ENCODE measurements at regions not wholly inside any gene's neighbourhood (a gene's known extent, or its start where the extent isn't known, plus 50 kb on each side); places are given as distances from the start of the nearest gene placed in this dataset.
"Not testable (repeated sequence)": the region's sequence is repeated elsewhere in the genome, so short reads cannot be mapped to it uniquely, and the experiment has no call there.

- peaks cover 6% of the 10 kb centered on the region for H3K36me3 Mint-ChIP-seq (ENCODE audit: low read depth)
- H3K27me3 Mint-ChIP-seq (ENCODE audit: insufficient read depth) = no peaks in the 10 kb centered on the region
- no peak overlapping the region for H3K9ac ChIP-seq (ENCODE audit: extremely low read depth, low read length, poor library complexity, severe bottlenecking)
- H3K4me1 ChIP-seq (ENCODE audit: control insufficient read depth, insufficient read depth, low read length) = no peaks in the 10 kb centered on the region
- H3K4me3 ChIP-seq (ENCODE audit: low read length) = no peak overlapping the region
- peaks cover 29% of the 10 kb centered on the region for H3K9me3 ChIP-seq (ENCODE audit: control insufficient read depth, low read length)
- no peaks in the 10 kb centered on the region for H3K27me3 ChIP-seq (ENCODE audit: control insufficient read depth, insufficient read depth, low read length, poor library complexity, severe bottlenecking)
- no CpG with 5 or more reads among the region's 1 CpG for WGBS, 2 experiments (ENCODE audit: insufficient coverage in 1 of 2, insufficient read length in 1 of 2)
- H3K4me1 Mint-ChIP-seq = no peaks in the 10 kb centered on the region
- H3K9me3 Mint-ChIP-seq = peaks cover 25% of the 10 kb centered on the region
- no peaks in the 10 kb centered on the region for H3K36me3 ChIP-seq (ENCODE audit: control insufficient read depth, insufficient read depth, low read length)
- no peak overlapping the region for H3K4me3 Mint-ChIP-seq
- no peak for TF ChIP-seq CTCF (conservative IDR thresholded peaks at IDR 0.05)
- no peak overlapping the region for H3K27ac ChIP-seq (ENCODE audit: low read depth, low read length)
- DNase-seq = no peak
- H3K27ac Mint-ChIP-seq = no peak overlapping the region
Observed at GRCh38 chr5:12870872-12871539, 966.8 kb upstream of the CTNND2 start.

GRCh38 chr5:12865529-12865928 lies 961.3 kb upstream of the CTNND2 start:
- no peaks in the 10 kb centered on the region for H3K36me3 Mint-ChIP-seq (ENCODE audit: low read depth)
- no peaks in the 10 kb centered on the region for H3K9me3 Mint-ChIP-seq
- TF ChIP-seq CTCF (conservative IDR thresholded peaks at IDR 0.05) = no peak
- no peak overlapping the region for H3K4me3 ChIP-seq (ENCODE audit: low read length)
- H3K27me3 ChIP-seq (ENCODE audit: control insufficient read depth, insufficient read depth, low read length, poor library complexity, severe bottlenecking) = no peaks in the 10 kb centered on the region
- peaks cover 9% of the 10 kb centered on the region for H3K4me1 Mint-ChIP-seq
- no peaks in the 10 kb centered on the region for H3K4me1 ChIP-seq (ENCODE audit: control insufficient read depth, insufficient read depth, low read length)
- H3K36me3 ChIP-seq (ENCODE audit: control insufficient read depth, insufficient read depth, low read length) = no peaks in the 10 kb centered on the region
- no peak overlapping the region for H3K4me3 Mint-ChIP-seq
- no peak overlapping the region for H3K27ac ChIP-seq (ENCODE audit: low read depth, low read length)
- no peaks in the 10 kb centered on the region for H3K27me3 Mint-ChIP-seq (ENCODE audit: insufficient read depth)
- no peak for DNase-seq
- H3K27ac Mint-ChIP-seq = peak overlapping the region; percentile 74
- H3K9ac ChIP-seq (ENCODE audit: extremely low read depth, low read length, poor library complexity, severe bottlenecking) = no peak overlapping the region
- H3K9me3 ChIP-seq (ENCODE audit: control insufficient read depth, low read length) = no peaks in the 10 kb centered on the region

DNA sequence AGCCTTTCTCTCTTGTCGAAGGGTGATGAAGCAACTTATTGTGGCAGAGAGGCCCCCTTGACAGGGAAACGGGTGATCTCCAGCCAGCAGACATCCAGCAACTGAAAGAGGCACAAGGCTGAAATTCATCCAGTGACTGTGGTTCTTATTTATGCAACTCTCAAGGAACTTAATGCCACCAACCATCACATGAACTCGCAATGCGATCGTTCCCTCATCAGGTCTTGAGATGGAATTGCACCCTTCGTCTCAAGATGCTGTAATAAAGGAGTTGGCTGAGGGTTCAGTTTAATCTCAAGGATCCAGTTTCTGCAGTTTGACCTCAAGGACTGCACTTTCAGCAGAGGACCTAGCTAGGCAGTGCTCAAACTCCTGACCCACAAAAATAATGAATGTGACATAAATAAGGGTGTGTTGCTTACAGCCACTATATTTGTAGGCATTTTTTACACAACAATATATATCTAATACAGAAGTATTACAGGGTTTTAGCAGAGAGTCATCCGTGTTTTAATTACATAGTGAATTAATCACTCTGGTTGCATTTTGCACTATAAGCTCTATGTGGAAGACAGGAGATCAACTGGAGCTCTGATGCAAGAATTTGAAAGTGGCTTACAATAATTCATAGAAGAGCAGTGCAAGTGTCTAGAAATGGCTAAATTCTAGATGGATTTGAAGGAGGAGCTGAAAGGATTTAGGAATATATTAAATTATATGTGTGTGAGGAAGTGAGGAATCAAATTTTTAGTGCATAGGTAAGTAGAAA lies 957.8 kb upstream of the CTNND2 start:
- no peak overlapping the region for H3K9ac ChIP-seq (ENCODE audit: extremely low read depth, low read length, poor library complexity, severe bottlenecking)
- H3K27ac Mint-ChIP-seq = no peak overlapping the region
- H3K27me3 ChIP-seq (ENCODE audit: control insufficient read depth, insufficient read depth, low read length, poor library complexity, severe bottlenecking) = no peaks in the 10 kb centered on the region
- TF ChIP-seq CTCF (conservative IDR thresholded peaks at IDR 0.05) = peak; percentile 58
- H3K4me3 ChIP-seq (ENCODE audit: low read length) = no peak overlapping the region
- no peaks in the 10 kb centered on the region for H3K27me3 Mint-ChIP-seq (ENCODE audit: insufficient read depth)
- no peak overlapping the region for H3K4me3 Mint-ChIP-seq
- WGBS, 2 experiments (ENCODE audit: insufficient coverage in 1 of 2, insufficient read length in 1 of 2) = 83 to 87% methylated on average over 6 to 7 of the region's 7 CpGs
- H3K4me1 Mint-ChIP-seq = peaks cover 14% of the 10 kb centered on the region
- peaks cover 12% of the 10 kb centered on the region for H3K36me3 Mint-ChIP-seq (ENCODE audit: low read depth)
- no peak overlapping the region for H3K27ac ChIP-seq (ENCODE audit: low read depth, low read length)
- peaks cover 3% of the 10 kb centered on the region for H3K4me1 ChIP-seq (ENCODE audit: control insufficient read depth, insufficient read depth, low read length)
- H3K36me3 ChIP-seq (ENCODE audit: control insufficient read depth, insufficient read depth, low read length) = no peaks in the 10 kb centered on the region
- DNase-seq = peak; percentile 56
- peaks cover 21% of the 10 kb centered on the region for H3K9me3 ChIP-seq (ENCODE audit: control insufficient read depth, low read length)
- H3K9me3 Mint-ChIP-seq = peaks cover 20% of the 10 kb centered on the region

- not testable (repeated sequence) for H3K36me3 ChIP-seq (ENCODE audit: control insufficient read depth, insufficient read depth, low read length); DNase-seq; H3K27ac ChIP-seq (ENCODE audit: low read depth, low read length); H3K27me3 Mint-ChIP-seq (ENCODE audit: insufficient read depth); H3K27me3 ChIP-seq (ENCODE audit: control insufficient read depth, insufficient read depth, low read length, poor library complexity, severe bottlenecking); H3K9ac ChIP-seq (ENCODE audit: extremely low read depth, low read length, poor library complexity, severe bottlenecking); H3K4me3 ChIP-seq (ENCODE audit: low read length); H3K4me1 ChIP-seq (ENCODE audit: control insufficient read depth, insufficient read depth, low read length)
- Mint-ChIP-seq H3K36me3 (ENCODE audit: low read depth) (peaks cover 21% of the 10 kb centered on the region), H3K4me3 (peak overlapping the region; percentile 9), H3K4me1 (peaks cover 28% of the 10 kb centered on the region), H3K9me3 (peaks cover 34% of the 10 kb centered on the region), H3K27ac (peak overlapping the region; percentile 81)
- peaks cover 28% of the 10 kb centered on the region for H3K9me3 ChIP-seq (ENCODE audit: control insufficient read depth, low read length)
- 13 to 14% methylated on average over 1 of the region's 1 CpG for WGBS, 2 experiments (ENCODE audit: insufficient coverage in 1 of 2, insufficient read length in 1 of 2)
Observed at GRCh38 chr5:12856105-12856504, 951.9 kb upstream of the CTNND2 start.
